GM12878 (cell line): ENCODE measurements at regions not wholly inside any gene's neighbourhood (a gene's known extent, or its start where the extent isn't known, plus 50 kb on each side); places are given as distances from the start of the nearest gene placed in this dataset.

Experiments
- EP300 ChIP-seq, 2 experiments: fragments of 150-350 bp in 1 of 2; IDR thresholded peaks; 2 replicates each; pipeline ENCODE4 v1.6.1; 2011 to 2012; ENCODE audit warnings: low read depth in 2 of 2, low read length in 2 of 2, borderline replicate concordance in 1 of 2, improper control_type of control experiment in 1 of 2, inconsistent platforms in 1 of 2; ENCODE audit not compliant: control insufficient read depth in 1 of 2
- NR2C2 ChIP-seq: IDR thresholded peaks from 2 replicates; pipeline ENCODE4 v1.6.1; 2011; ENCODE audit warnings: borderline replicate concordance, low read depth; ENCODE audit not compliant: control insufficient read depth, insufficient read length
- POLR2A ChIP-seq: IDR thresholded peaks from 2 replicates; pipeline ENCODE4 v1.6.1; 2011; ENCODE audit warnings: low read depth, mild to moderate bottlenecking, low read length
- SMC3 ChIP-seq: IDR thresholded peaks from 2 replicates; pipeline ENCODE4 v1.6.1; 2011; ENCODE audit warnings: low read length, improper control_type of control experiment, borderline replicate concordance
- TF ChIP-seq, protein P1 (sequence below): fragments of 450-650 bp; IDR thresholded peaks from 2 replicates; pipeline ENCODE4 v1.6.1; 2014; ENCODE audit warnings: mild to moderate bottlenecking
- TF ChIP-seq, protein P2 (sequence below), 3 experiments: IDR thresholded peaks in 2 of 3; conservative IDR thresholded peaks in 1 of 3; 2 replicates each; pipeline ENCODE4 v1.5.1; 2011; ENCODE audit warnings: low read depth in 3 of 3, low read length in 3 of 3, mild to moderate bottlenecking in 3 of 3, control low read depth in 2 of 3, moderate library complexity in 2 of 3, inconsistent platforms in 1 of 3, mixed read lengths in 1 of 3; ENCODE audit not compliant: control insufficient read depth in 2 of 3, insufficient read depth in 1 of 3; ENCODE audit errors: extremely low read depth in 1 of 3
- TF ChIP-seq, protein P3 (sequence below): fragments of 450-650 bp; IDR thresholded peaks from 2 replicates; pipeline ENCODE4 v1.6.1; 2016; ENCODE audit warnings: mild to moderate bottlenecking

DNA sequence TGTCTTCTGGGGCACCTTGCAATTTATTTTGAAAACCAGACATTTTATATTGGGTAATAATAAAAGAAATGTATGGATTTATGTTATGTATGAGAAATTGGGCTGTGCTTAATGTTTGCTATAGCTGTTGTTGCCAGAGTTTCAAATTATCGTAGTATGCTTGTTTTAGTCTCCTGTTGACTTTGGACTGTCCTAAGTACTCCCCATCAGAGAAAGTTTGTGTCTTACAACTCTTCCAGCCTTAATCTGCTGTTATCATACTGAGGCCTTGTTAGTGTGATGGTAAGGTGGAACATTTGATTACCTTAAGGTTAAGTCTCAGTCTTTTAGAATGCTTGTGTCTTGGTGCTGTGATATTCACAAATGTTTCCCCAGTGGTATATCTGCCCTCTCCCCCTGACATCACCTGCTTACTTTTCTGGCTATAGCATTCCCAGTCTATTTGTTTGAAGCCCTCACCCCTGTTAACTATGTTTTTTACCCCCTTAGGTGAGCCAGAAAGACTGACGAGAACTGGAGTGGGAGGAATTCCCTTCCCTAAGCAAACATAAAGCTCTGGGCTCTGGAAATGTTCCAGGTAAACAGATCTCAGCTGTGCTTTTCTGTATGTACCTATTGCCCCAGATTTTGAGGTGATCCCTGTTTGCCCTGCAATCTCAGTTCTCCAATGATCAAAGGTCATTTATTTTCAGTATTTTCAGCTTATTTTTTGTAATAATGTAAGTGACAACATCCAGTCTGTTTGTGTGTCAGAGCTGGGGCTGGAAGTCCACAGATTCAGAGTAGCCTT lies 581.1 kb upstream of the CITED2 start:
- no peak for TF ChIP-seq SMC3
- TF ChIP-seq, protein P1, sequence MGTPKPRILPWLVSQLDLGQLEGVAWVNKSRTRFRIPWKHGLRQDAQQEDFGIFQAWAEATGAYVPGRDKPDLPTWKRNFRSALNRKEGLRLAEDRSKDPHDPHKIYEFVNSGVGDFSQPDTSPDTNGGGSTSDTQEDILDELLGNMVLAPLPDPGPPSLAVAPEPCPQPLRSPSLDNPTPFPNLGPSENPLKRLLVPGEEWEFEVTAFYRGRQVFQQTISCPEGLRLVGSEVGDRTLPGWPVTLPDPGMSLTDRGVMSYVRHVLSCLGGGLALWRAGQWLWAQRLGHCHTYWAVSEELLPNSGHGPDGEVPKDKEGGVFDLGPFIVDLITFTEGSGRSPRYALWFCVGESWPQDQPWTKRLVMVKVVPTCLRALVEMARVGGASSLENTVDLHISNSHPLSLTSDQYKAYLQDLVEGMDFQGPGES, result no peak
- TF ChIP-seq POLR2A, result no peak
- TF ChIP-seq, protein P2, sequence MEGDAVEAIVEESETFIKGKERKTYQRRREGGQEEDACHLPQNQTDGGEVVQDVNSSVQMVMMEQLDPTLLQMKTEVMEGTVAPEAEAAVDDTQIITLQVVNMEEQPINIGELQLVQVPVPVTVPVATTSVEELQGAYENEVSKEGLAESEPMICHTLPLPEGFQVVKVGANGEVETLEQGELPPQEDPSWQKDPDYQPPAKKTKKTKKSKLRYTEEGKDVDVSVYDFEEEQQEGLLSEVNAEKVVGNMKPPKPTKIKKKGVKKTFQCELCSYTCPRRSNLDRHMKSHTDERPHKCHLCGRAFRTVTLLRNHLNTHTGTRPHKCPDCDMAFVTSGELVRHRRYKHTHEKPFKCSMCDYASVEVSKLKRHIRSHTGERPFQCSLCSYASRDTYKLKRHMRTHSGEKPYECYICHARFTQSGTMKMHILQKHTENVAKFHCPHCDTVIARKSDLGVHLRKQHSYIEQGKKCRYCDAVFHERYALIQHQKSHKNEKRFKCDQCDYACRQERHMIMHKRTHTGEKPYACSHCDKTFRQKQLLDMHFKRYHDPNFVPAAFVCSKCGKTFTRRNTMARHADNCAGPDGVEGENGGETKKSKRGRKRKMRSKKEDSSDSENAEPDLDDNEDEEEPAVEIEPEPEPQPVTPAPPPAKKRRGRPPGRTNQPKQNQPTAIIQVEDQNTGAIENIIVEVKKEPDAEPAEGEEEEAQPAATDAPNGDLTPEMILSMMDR (IDR thresholded peaks at IDR 0.05 in 2 of 3, conservative IDR thresholded peaks at IDR 0.05 in 1 of 3; ENCODE audit: control insufficient read depth in 2 of 3, extremely low read depth in 1 of 3, insufficient read depth in 1 of 3, low read depth in 3 of 3, low read length in 3 of 3), result no peak
- TF ChIP-seq, protein P3, sequence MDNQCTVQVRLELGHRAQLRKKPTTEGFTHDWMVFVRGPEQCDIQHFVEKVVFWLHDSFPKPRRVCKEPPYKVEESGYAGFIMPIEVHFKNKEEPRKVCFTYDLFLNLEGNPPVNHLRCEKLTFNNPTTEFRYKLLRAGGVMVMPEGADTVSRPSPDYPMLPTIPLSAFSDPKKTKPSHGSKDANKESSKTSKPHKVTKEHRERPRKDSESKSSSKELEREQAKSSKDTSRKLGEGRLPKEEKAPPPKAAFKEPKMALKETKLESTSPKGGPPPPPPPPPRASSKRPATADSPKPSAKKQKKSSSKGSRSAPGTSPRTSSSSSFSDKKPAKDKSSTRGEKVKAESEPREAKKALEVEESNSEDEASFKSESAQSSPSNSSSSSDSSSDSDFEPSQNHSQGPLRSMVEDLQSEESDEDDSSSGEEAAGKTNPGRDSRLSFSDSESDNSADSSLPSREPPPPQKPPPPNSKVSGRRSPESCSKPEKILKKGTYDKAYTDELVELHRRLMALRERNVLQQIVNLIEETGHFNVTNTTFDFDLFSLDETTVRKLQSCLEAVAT, result no peak
- no peak for TF ChIP-seq NR2C2
- TF ChIP-seq EP300 (IDR thresholded peaks at IDR 0.05; ENCODE audit: borderline replicate concordance in 1 of 2, control insufficient read depth in 1 of 2, low read depth in 2 of 2, low read length in 2 of 2), result no peak
